Neuron (in vitro differentiated cells): ENCODE measurements at regions not wholly inside any gene's neighbourhood (a gene's known extent, or its start where the extent isn't known, plus 50 kb on each side); places are given as distances from the start of the nearest gene placed in this dataset.
"Not testable (repeated sequence)": the region's sequence is repeated elsewhere in the genome, so short reads cannot be mapped to it uniquely, and the experiment has no call there.

Source experiments
- H2AFZ ChIP-seq: one replicate; pipeline ENCODE4 v1.6.1; 2013; ENCODE audit warnings: low read depth, mild to moderate bottlenecking, inconsistent platforms, low read length, moderate library complexity
- H3K27me3 ChIP-seq: one replicate; pipeline ENCODE4 v1.6.1; 2013; ENCODE audit warnings: low read length; ENCODE audit not compliant: insufficient read depth
- H3K36me3 ChIP-seq: one replicate; pipeline ENCODE4 v1.6.1; 2013; ENCODE audit warnings: low read length; ENCODE audit not compliant: insufficient read depth
- H3K4me1 ChIP-seq: one replicate; pipeline ENCODE4 v1.6.1; 2013; ENCODE audit warnings: low read length; ENCODE audit not compliant: insufficient read depth
- H3K4me3 ChIP-seq: 2 replicates; pipeline ENCODE4 v1.5.1; 2013; ENCODE audit warnings: mild to moderate bottlenecking, low read length, moderate library complexity
- H3K9me3 ChIP-seq: one replicate; pipeline ENCODE4 v1.6.1; 2013; ENCODE audit warnings: low read length

GRCh38 chr16:48050871-48051270 lies 104.9 kb downstream of the ABCC12 start:
- Histone ChIP-seq H3K4me3 (no peak overlapping the region), H3K27me3 (no peaks in the 10 kb centered on the region), H3K4me1 (peaks cover 16% of the 10 kb centered on the region), H3K9me3 (no peaks in the 10 kb centered on the region), H2AFZ (no peak overlapping the region), H3K36me3 (no peaks in the 10 kb centered on the region)

- Histone ChIP-seq H3K36me3 (no peaks in the 10 kb centered on the region), H3K4me3 (no peak overlapping the region), H3K9me3 (no peaks in the 10 kb centered on the region), H2AFZ (no peak overlapping the region), H3K27me3 (no peaks in the 10 kb centered on the region), H3K4me1 (peaks cover 16% of the 10 kb centered on the region)
Observed at GRCh38 chr16:48049847-48050246, 105.9 kb downstream of the ABCC12 start.

- Histone ChIP-seq H2AFZ (no peak overlapping the region), H3K27me3 (no peaks in the 10 kb centered on the region), H3K9me3 (no peaks in the 10 kb centered on the region), H3K4me1 (peaks cover 2% of the 10 kb centered on the region), H3K4me3 (no peak overlapping the region), H3K36me3 (no peaks in the 10 kb centered on the region)
Observed at GRCh38 chr16:48047720-48048119, 108.1 kb downstream of the ABCC12 start.

GRCh38 chr16:48047241-48047640 lies 108.6 kb downstream of the ABCC12 start:
- Histone ChIP-seq H3K4me3 (no peak overlapping the region), H3K9me3 (no peaks in the 10 kb centered on the region), H3K4me1 (no peaks in the 10 kb centered on the region), H3K36me3 (no peaks in the 10 kb centered on the region), H2AFZ (no peak overlapping the region), H3K27me3 (no peaks in the 10 kb centered on the region)

GRCh38 chr16:48044117-48044516 lies 111.7 kb downstream of the ABCC12 start:
- Histone ChIP-seq H3K27me3 (no peaks in the 10 kb centered on the region), H3K4me3 (no peak overlapping the region), H3K4me1 (no peaks in the 10 kb centered on the region), H3K36me3 (no peaks in the 10 kb centered on the region), H3K9me3 (no peaks in the 10 kb centered on the region), H2AFZ (no peak overlapping the region)

GRCh38 chr16:48041981-48042421 lies 113.8 kb downstream of the ABCC12 start:
- H3K27me3 ChIP-seq = no peaks in the 10 kb centered on the region
- no peak overlapping the region for H2AFZ ChIP-seq
- no peaks in the 10 kb centered on the region for H3K36me3 ChIP-seq
- no peaks in the 10 kb centered on the region for H3K9me3 ChIP-seq
- no peak overlapping the region for H3K4me3 ChIP-seq
- H3K4me1 ChIP-seq = no peaks in the 10 kb centered on the region

- no peaks in the 10 kb centered on the region for H3K27me3 ChIP-seq
- H3K9me3 ChIP-seq = no peaks in the 10 kb centered on the region
- no peak overlapping the region for H3K4me3 ChIP-seq
- no peaks in the 10 kb centered on the region for H3K36me3 ChIP-seq
- no peak overlapping the region for H2AFZ ChIP-seq
- H3K4me1 ChIP-seq = no peaks in the 10 kb centered on the region
Observed at GRCh38 chr16:48035142-48035541, 120.7 kb downstream of the ABCC12 start.

- H3K4me1 ChIP-seq = no peaks in the 10 kb centered on the region
- H3K4me3 ChIP-seq = no peak overlapping the region
- H3K36me3 ChIP-seq = no peaks in the 10 kb centered on the region
- H2AFZ ChIP-seq = no peak overlapping the region
- H3K9me3 ChIP-seq = no peaks in the 10 kb centered on the region
- H3K27me3 ChIP-seq = no peaks in the 10 kb centered on the region
Observed at GRCh38 chr16:48030926-48031325, 124.9 kb downstream of the ABCC12 start.

- Histone ChIP-seq H2AFZ (no peak overlapping the region), H3K9me3 (no peaks in the 10 kb centered on the region), H3K36me3 (no peaks in the 10 kb centered on the region), H3K4me3 (no peak overlapping the region), H3K4me1 (no peaks in the 10 kb centered on the region), H3K27me3 (no peaks in the 10 kb centered on the region)
Observed at GRCh38 chr16:48029768-48030167, 126.0 kb downstream of the ABCC12 start.

- Histone ChIP-seq H3K27me3 (no peaks in the 10 kb centered on the region), H3K9me3 (no peaks in the 10 kb centered on the region), H3K4me3 (no peak overlapping the region), H3K4me1 (no peaks in the 10 kb centered on the region), H2AFZ (no peak overlapping the region), H3K36me3 (no peaks in the 10 kb centered on the region)
Observed at GRCh38 chr16:48025359-48025758, 130.4 kb downstream of the ABCC12 start.

GRCh38 chr16:48024042-48024441 lies 131.8 kb downstream of the ABCC12 start:
- Histone ChIP-seq H2AFZ (no peak overlapping the region), H3K4me3 (no peak overlapping the region), H3K27me3 (no peaks in the 10 kb centered on the region), H3K9me3 (no peaks in the 10 kb centered on the region), H3K4me1 (no peaks in the 10 kb centered on the region), H3K36me3 (no peaks in the 10 kb centered on the region)

GRCh38 chr16:48022496-48022895 lies 133.3 kb downstream of the ABCC12 start:
- H3K4me1 ChIP-seq = no peaks in the 10 kb centered on the region
- H3K4me3 ChIP-seq = no peak overlapping the region
- H3K27me3 ChIP-seq = no peaks in the 10 kb centered on the region
- H3K36me3 ChIP-seq = no peaks in the 10 kb centered on the region
- no peaks in the 10 kb centered on the region for H3K9me3 ChIP-seq
- no peak overlapping the region for H2AFZ ChIP-seq

- not testable (repeated sequence) for H3K27me3 ChIP-seq, H3K4me1 ChIP-seq, H3K4me3 ChIP-seq, H2AFZ ChIP-seq, H3K36me3 ChIP-seq, H3K9me3 ChIP-seq
Observed at GRCh38 chr16:48020617-48021016, 135.2 kb downstream of the ABCC12 start.

- H3K4me3 ChIP-seq = no peak overlapping the region
- H3K9me3 ChIP-seq = no peaks in the 10 kb centered on the region
- H3K36me3 ChIP-seq = no peaks in the 10 kb centered on the region
Observed at GRCh38 chr16:48014349-48015135, 141.3 kb downstream of the ABCC12 start.

More at GRCh38 chr16:48014349-48015135, 141.3 kb downstream of the ABCC12 start:
- H3K27me3 ChIP-seq = no peaks in the 10 kb centered on the region
- no peak overlapping the region for H2AFZ ChIP-seq
- H3K4me1 ChIP-seq = peaks cover 7% of the 10 kb centered on the region
